Right cardiac atrium (tissue), 5 donors: ENCODE measurements at regions not wholly inside any gene's neighbourhood (a gene's known extent, or its start where the extent isn't known, plus 50 kb on each side); places are given as distances from the start of the nearest gene placed in this dataset.
"Not testable (repeated sequence)": the region's sequence is repeated elsewhere in the genome, so short reads cannot be mapped to it uniquely, and the experiment has no call there.

ENCODE experiments used
- ATAC-seq, 2 donors: fragments of 200-7000 bp; cut with Tn5 transposase; one replicate each; pipeline versions ENCODE4 v1.8.0 to v1.9.1; 2020; ENCODE audit warnings: moderate library complexity in 2 of 2, mild to moderate bottlenecking in 1 of 2
- DNase-seq, 3 donors: peaks; one replicate each; pipeline ENCODE4 v3.0.0-alpha.2; 2020
- H3K27ac ChIP-seq: one replicate; pipeline ENCODE4 v1.5.1; 2013; ENCODE audit warnings: mild to moderate bottlenecking, low read length, control low read depth, moderate library complexity
- H3K27me3 ChIP-seq: one replicate; pipeline ENCODE4 v1.6.1; 2013; ENCODE audit not compliant: control insufficient read depth, insufficient read depth
- H3K4me1 ChIP-seq: one replicate; pipeline ENCODE4 v1.6.1; 2013; ENCODE audit warnings: low read length; ENCODE audit not compliant: control insufficient read depth, insufficient read depth
- H3K4me3 ChIP-seq: one replicate; pipeline ENCODE4 v1.5.1; 2013; ENCODE audit warnings: low read length, control low read depth
- H3K9me3 ChIP-seq: one replicate; pipeline ENCODE4 v1.6.1; 2013; ENCODE audit warnings: low read length; ENCODE audit not compliant: control insufficient read depth
- WGBS: extraction: QIAGEN DNeasy Blood & Tissue Kit; methylation state at CpG from one replicate; pipeline ENCODE4 v1.1.7; 2013; 5-methylcytosine and 5-hydroxymethylcytosine counted together
- intact Hi-C, 4 donors: fragments of 100-400 bp; cut with DNase I; formaldehyde crosslinking; loops; one replicate each; pipeline versions ENCODE4 v1.11.0 to v1.14.0; 2022 to 2023
- donor health status: healthy with polysubstance abuse.
- donor health status: DM: no; HTN: yes; CAD: no.
- donor health status: DM: no; HTN: no; CAD: no.
- donor health status: DM: no; HTN: yes; CAD: no; lungs with severe emphysema.
- donor health status: DM: yes; HTN: yes; CAD: no.

DNA sequence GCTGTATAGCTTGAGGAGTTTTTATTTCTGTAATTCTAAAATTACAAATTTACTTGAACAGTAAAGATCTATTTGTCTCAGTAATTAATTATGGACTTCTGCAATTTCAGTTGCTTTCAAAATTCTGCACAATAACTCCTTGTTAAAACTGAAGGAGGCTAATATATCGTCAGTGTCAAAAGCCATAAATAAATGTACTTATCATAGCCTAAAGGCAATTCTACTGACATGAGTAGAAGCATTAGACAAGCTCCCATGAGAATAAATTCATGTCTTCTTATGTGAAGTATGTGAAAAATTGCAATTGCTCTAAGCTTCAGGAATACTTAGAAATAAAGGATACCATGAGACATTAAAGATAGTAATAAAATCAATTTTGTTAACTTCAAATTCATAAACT, 381.2 kb upstream of the PCDH10 start:
- no peak overlapping the region for H3K27ac ChIP-seq
- no peaks in the 10 kb centered on the region for H3K4me1 ChIP-seq
- no peak for DNase-seq
- ATAC-seq: no peak
- no peaks in the 10 kb centered on the region for H3K9me3 ChIP-seq
- no peaks in the 10 kb centered on the region for H3K27me3 ChIP-seq
- intact Hi-C loops: no loop called here
- WGBS: 59% methylated on average over 1 of the region's 1 CpG
- H3K4me3 ChIP-seq: no peak overlapping the region

- Histone ChIP-seq H3K4me1 (no peaks in the 10 kb centered on the region), H3K4me3 (no peak overlapping the region), H3K9me3 (no peaks in the 10 kb centered on the region), H3K27ac (no peak overlapping the region), H3K27me3 (no peaks in the 10 kb centered on the region)
- WGBS: 20% methylated on average over 2 of the region's 2 CpGs
- intact Hi-C loops: no loop called here
- DNase-seq (no peak), ATAC-seq (no peak)
These were observed 378.3 kb upstream of the PCDH10 start for GRCh38 chr4:132770776-132771175.

DNA sequence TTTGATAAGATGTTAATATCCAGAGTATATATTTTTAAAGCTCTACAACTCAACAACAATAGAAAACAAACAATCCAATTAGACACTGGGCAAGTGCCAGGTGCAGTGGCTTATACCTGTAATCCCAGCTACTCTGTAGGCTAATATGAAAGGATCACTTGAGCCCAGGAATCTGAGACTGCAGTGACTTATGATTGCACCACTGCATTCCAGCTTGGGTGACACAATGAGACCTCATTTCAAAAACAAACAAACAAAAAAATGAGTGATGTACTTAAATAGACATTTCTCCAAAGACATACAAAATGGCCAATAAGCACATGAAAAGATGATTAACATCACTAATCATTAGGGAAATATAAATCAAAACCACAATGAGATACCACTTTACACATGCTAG, 356.8 kb upstream of the PCDH10 start:
- Histone ChIP-seq H3K27ac (no peak overlapping the region), H3K9me3 (no peaks in the 10 kb centered on the region), H3K27me3 (no peaks in the 10 kb centered on the region), H3K4me3 (no peak overlapping the region), H3K4me1 (no peaks in the 10 kb centered on the region)
- DNase-seq: no peak
- intact Hi-C loops: no loop called here
- ATAC-seq: no peak

DNA sequence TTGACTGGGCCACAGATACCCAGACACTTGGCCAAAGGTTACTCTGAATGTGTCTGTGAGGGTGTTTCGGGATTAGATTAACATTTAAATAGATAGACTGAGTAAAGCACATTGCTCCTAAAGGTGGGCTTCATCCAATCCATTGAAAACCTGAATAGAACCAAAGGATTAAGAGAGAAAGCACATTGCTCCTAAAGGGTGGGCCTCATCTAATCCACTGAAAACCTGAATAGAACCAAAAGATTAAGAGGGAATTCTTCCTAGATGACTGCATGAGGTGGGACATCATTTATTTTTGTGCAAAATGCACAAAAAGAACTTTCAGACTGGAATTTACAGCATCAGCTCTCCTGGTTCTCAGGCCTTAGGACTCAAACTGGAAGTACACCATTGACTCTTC, 351.2 kb upstream of the PCDH10 start:
- no peak overlapping the region for H3K4me3 ChIP-seq
- no peak for ATAC-seq
- intact Hi-C loops: no loop called here
- 63% methylated on average over 1 of the region's 1 CpG for WGBS
- no peak for DNase-seq
- H3K9me3 ChIP-seq: no peaks in the 10 kb centered on the region
- no peaks in the 10 kb centered on the region for H3K4me1 ChIP-seq
- no peak overlapping the region for H3K27ac ChIP-seq
- no peaks in the 10 kb centered on the region for H3K27me3 ChIP-seq

DNA sequence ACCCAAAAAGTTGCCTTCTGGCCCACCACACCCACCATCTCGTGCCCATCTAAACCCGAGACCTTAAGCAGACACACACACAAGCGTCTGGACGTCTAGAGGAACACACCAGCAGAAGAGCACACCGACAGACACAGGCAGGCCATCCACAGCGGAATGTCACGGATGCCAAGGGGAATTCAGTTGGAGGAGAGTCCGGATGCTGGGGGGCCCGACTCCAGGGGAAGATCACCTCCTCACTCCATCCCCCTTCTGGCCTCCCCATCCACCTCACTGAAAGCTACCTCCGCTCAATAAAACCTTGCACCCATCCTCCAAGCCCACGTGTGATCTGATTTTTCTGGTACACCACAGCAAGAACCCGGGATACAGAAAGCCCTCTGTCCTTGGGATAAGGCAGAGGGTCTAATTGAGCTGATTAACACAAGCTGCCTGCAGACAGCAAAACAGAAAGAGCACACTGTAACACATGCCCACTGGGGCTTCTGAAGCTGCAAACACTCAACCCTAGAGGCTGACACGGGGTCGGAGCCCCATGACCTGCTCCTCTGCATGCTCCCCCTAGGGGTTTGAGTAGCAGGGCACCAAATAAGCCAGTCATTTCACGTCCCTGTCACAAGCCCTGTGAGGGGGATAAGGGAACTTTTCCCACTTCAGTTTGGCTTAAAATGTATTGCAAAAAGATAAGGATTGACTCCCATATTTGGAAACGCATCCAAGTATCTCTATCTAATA, 339.6 kb upstream of the PCDH10 start:
- H3K27ac ChIP-seq: no peak overlapping the region
- no peaks in the 10 kb centered on the region for H3K4me1 ChIP-seq
- H3K4me3 ChIP-seq: no peak overlapping the region
- H3K27me3 ChIP-seq: no peaks in the 10 kb centered on the region
- 60% methylated on average over 16 of the region's 16 CpGs for WGBS
- no peaks in the 10 kb centered on the region for H3K9me3 ChIP-seq
- ATAC-seq: no peak
- intact Hi-C loops: no loop called here
- no peak for DNase-seq

DNA sequence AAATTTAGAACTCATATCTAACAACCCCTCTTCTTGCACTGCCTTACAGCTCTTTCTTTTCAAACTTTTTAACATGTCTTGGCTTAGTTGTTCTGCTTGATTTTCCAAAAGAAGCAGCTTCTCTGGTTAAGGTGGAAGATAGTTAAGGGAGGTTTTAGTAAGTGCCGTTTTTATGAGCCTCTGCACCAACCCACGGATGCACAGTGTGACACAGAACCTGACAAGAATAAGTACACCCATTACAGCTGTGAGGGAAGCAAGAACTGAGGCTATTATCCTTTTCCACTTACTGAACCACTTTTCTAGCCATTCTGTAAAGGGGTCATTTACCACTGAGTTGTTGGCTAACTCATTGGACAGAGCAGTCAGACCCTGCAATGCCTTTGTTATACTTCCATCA, 336.0 kb upstream of the PCDH10 start:
- ATAC-seq, intact Hi-C loops: not testable (repeated sequence)
- WGBS: 72% methylated on average over 2 of the region's 2 CpGs

DNA sequence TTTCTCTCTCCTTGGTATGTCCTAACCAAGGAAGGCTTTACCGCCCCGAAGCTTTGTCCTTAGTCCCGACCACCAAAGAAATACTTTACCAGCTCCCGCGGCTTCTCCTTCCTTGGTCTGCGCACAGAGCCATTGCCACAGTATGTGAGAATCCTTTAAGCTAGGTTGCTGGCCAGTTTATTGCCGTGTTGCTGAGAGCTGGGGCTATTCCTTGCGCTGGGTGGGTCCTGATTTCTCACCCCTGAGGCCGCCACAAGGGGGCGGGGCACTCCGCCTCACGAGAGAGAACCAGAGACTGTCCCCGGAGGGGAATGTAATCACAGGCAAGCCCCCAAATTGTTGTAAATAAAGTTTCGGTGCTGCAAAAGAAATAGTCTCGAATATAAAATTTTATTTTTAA, 331.0 kb upstream of the PCDH10 start:
- intact Hi-C loops: no loop called here
- Histone ChIP-seq H3K4me1 (no peaks in the 10 kb centered on the region), H3K9me3 (no peaks in the 10 kb centered on the region), H3K4me3 (no peak overlapping the region), H3K27me3 (no peaks in the 10 kb centered on the region), H3K27ac (no peak overlapping the region)
- 75% methylated on average over 15 of the region's 15 CpGs for WGBS
- ATAC-seq (no peak), DNase-seq (peak in 1 of 3 donors; percentile 41)

More for the DNA sequence above, 336.0 kb upstream of the PCDH10 start:
- not testable (repeated sequence) for H3K4me1 ChIP-seq, H3K9me3 ChIP-seq, H3K4me3 ChIP-seq, H3K27me3 ChIP-seq, DNase-seq, H3K27ac ChIP-seq

GRCh38 chr4:132823419-132823818, 325.7 kb upstream of the PCDH10 start:
- H3K27me3 ChIP-seq: no peaks in the 10 kb centered on the region
- DNase-seq (no peak), ATAC-seq (no peak)
- WGBS: 51% methylated on average over 1 of the region's 1 CpG
- H3K4me1 ChIP-seq: no peaks in the 10 kb centered on the region
- no peaks in the 10 kb centered on the region for H3K9me3 ChIP-seq
- H3K4me3 ChIP-seq: no peak overlapping the region
- no peak overlapping the region for H3K27ac ChIP-seq
- intact Hi-C loops: no loop called here

DNA sequence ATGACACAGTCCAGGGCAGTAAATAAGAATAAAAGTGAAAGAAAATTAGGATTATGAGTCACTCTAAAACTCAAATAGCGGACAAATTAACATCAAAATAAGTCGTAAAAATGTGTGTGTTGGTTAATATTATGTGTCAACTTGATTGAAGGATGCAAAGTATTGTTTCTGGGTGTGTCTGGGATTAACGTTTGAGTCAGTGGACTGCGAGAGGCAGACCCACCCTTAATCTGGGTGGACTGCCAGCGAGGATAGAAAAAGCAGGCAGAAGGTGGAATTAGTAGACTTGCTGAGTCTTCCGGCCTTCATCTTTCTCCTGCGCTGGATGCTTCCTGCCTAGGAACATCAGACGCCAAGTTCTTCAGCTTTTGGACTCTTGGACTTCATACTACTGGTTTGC, 324.3 kb upstream of the PCDH10 start:
- ATAC-seq (no peak), DNase-seq (no peak)
- 86% methylated on average over 8 of the region's 8 CpGs for WGBS
- no peaks in the 10 kb centered on the region for H3K9me3 ChIP-seq
- H3K4me3 ChIP-seq: no peak overlapping the region
- intact Hi-C loops: no loop called here
- no peaks in the 10 kb centered on the region for H3K27me3 ChIP-seq
- no peaks in the 10 kb centered on the region for H3K4me1 ChIP-seq
- no peak overlapping the region for H3K27ac ChIP-seq

DNA sequence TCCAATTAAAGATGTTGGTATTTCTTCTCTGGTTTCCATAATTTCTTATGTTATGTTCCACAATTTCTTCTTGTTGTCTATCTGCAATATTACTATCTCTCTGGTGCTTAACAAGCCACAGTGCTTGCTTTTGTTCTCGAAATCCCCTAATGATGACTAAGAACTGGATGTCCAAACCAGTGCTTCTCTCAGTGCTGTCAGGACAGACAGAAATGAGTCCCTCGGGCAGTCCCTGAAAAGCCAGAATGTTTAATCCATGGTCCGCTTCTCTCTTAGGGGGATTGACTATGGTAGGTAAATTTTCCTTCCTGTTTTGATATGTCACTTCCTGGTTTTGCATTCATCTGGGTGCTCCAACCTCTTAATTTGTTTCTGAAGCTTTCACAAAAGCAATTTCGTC, 321.6 kb upstream of the PCDH10 start:
- DNase-seq (no peak), ATAC-seq (no peak)
- WGBS: 51% methylated on average over 4 of the region's 4 CpGs
- H3K4me1 ChIP-seq: no peaks in the 10 kb centered on the region
- H3K27me3 ChIP-seq: no peaks in the 10 kb centered on the region
- H3K9me3 ChIP-seq: no peaks in the 10 kb centered on the region
- no peak overlapping the region for H3K27ac ChIP-seq
- no peak overlapping the region for H3K4me3 ChIP-seq
- intact Hi-C loops: no loop called here

DNA sequence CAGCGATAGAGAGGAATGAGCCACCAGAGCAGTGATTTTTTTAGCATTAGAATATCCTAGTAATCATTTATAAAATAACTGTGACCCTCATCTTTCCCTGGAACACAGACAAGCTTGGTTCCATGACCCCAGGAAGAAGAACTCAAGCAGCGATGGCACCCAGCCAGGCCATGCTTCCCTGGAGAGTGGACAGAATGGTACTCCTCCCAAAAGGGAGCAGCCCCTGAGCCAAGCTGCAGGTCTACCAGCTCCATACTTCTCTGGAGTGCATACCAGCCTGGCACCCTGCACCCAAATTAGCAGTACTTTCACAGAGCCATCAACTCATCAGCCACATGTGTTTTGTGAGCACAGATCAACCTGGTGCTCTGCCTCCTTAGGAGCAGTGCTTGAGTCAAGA, 310.9 kb upstream of the PCDH10 start:
- Histone ChIP-seq H3K4me1 (no peaks in the 10 kb centered on the region), H3K27ac (no peak overlapping the region), H3K9me3 (no peaks in the 10 kb centered on the region), H3K4me3 (no peak overlapping the region), H3K27me3 (no peaks in the 10 kb centered on the region)
- intact Hi-C loops: no loop called here
- DNase-seq: no peak
- ATAC-seq: no peak
- 85% methylated on average over 2 of the region's 2 CpGs for WGBS

GRCh38 chr4:132839070-132839469, 310.0 kb upstream of the PCDH10 start:
- intact Hi-C loops: no loop called here
- Histone ChIP-seq H3K4me3 (no peak overlapping the region), H3K27me3 (no peaks in the 10 kb centered on the region), H3K9me3 (no peaks in the 10 kb centered on the region), H3K4me1 (no peaks in the 10 kb centered on the region), H3K27ac (no peak overlapping the region)
- ATAC-seq (no peak), DNase-seq (no peak)
